22Rv1 (cell line): ENCODE measurements at regions not wholly inside any gene's neighbourhood (a gene's known extent, or its start where the extent isn't known, plus 50 kb on each side); places are given as distances from the start of the nearest gene placed in this dataset.

ENCODE experiments used
- H3K27ac ChIP-seq: fragments of 450-650 bp; 2 replicates; pipeline ENCODE4 v1.5.1; 2017
- CTCF ChIP-seq: fragments of 450-650 bp; IDR thresholded peaks from 2 replicates; pipeline ENCODE4 v1.5.1; 2017; ENCODE audit warnings: mild to moderate bottlenecking
- ZFX ChIP-seq: fragments of 450-650 bp; IDR thresholded peaks from 2 replicates; pipeline ENCODE4 v1.6.1; 2017; ENCODE audit warnings: antibody characterized with exemption, borderline replicate concordance

GRCh38 chr6:1068068-1068467 lies 243.8 kb upstream of the FOXQ1 start:
- TF ChIP-seq ZFX (no peak), CTCF (no peak)
- H3K27ac ChIP-seq = no peak overlapping the region

GRCh38 chr6:1067346-1067745 lies 244.6 kb upstream of the FOXQ1 start:
- no peak overlapping the region for H3K27ac ChIP-seq
- TF ChIP-seq CTCF = no peak
- TF ChIP-seq ZFX = no peak

- TF ChIP-seq CTCF (no peak), ZFX (no peak)
Observed at GRCh38 chr6:1066449-1067090, 245.3 kb upstream of the FOXQ1 start.

GRCh38 chr6:1065986-1066385 lies 245.9 kb upstream of the FOXQ1 start:
- H3K27ac ChIP-seq = no peak overlapping the region
- TF ChIP-seq CTCF (no peak), ZFX (no peak)

More at GRCh38 chr6:1066449-1067090, 245.3 kb upstream of the FOXQ1 start:
- no peak overlapping the region for H3K27ac ChIP-seq

GRCh38 chr6:1063671-1064355 lies 248.1 kb upstream of the FOXQ1 start:
- no peak overlapping the region for H3K27ac ChIP-seq
- TF ChIP-seq ZFX = no peak
- TF ChIP-seq CTCF = no peak

GRCh38 chr6:1062786-1063545 lies 248.9 kb upstream of the FOXQ1 start:
- no peak overlapping the region for H3K27ac ChIP-seq
- no peak for TF ChIP-seq ZFX
- no peak for TF ChIP-seq CTCF

- H3K27ac ChIP-seq = no peak overlapping the region
- no peak for TF ChIP-seq ZFX
- no peak for TF ChIP-seq CTCF
Observed at GRCh38 chr6:1059596-1059995, 252.3 kb upstream of the FOXQ1 start.
